Astrocyte (in vitro differentiated cells and primary cell): ENCODE measurements at regions not wholly inside any gene's neighbourhood (a gene's known extent, or its start where the extent isn't known, plus 50 kb on each side); places are given as distances from the start of the nearest gene placed in this dataset.

ENCODE experiments used
- DNase-seq: peaks from one replicate; pipeline ENCODE4 v3.0.0-alpha.2; 2010; ENCODE audit warnings: low read depth
- FAIRE-seq: peaks from 2 replicates; lab custom pipeline; 2011; peaks lifted over from hg19 to GRCh38; lab: Jason Lieb, UNC
- H2AFZ ChIP-seq: 2 replicates; pipeline ENCODE4 v1.6.0; 2012; ENCODE audit warnings: low read depth, low read length, inconsistent platforms
- H3K27ac ChIP-seq: 2 replicates; pipeline ENCODE4 v1.5.1; 2011; ENCODE audit warnings: low read depth, low read length, inconsistent platforms
- H3K27me3 ChIP-seq: 2 replicates; pipeline ENCODE4 v1.6.0; 2011; ENCODE audit warnings: low read length, inconsistent platforms; ENCODE audit not compliant: insufficient read depth
- H3K36me3 ChIP-seq: 2 replicates; pipeline ENCODE4 v1.5.1; 2011; ENCODE audit warnings: low read length, inconsistent platforms; ENCODE audit not compliant: insufficient read depth
- H3K4me1 ChIP-seq: 2 replicates; pipeline ENCODE4 v1.5.1; 2011; ENCODE audit warnings: low read length, inconsistent platforms; ENCODE audit not compliant: insufficient read depth
- H3K4me2 ChIP-seq: 2 replicates; pipeline ENCODE4 v1.6.0; 2012; ENCODE audit warnings: low read length, inconsistent platforms
- H3K4me3 ChIP-seq: 2 replicates; pipeline ENCODE4 v1.5.1; 2011; ENCODE audit warnings: low read depth, mild to moderate bottlenecking, low read length, inconsistent platforms; ENCODE audit not compliant: insufficient read depth
- H3K79me2 ChIP-seq: 2 replicates; pipeline ENCODE4 v1.6.0; 2012; ENCODE audit warnings: mild to moderate bottlenecking, low read length, inconsistent platforms; ENCODE audit not compliant: insufficient read depth
- H3K9ac ChIP-seq: 2 replicates; pipeline ENCODE4 v1.6.0; 2012; ENCODE audit warnings: mild to moderate bottlenecking, low read length, inconsistent platforms
- H3K9me3 ChIP-seq: 2 replicates; pipeline ENCODE4 v1.5.1; 2012; ENCODE audit warnings: low read depth, mild to moderate bottlenecking, low read length, inconsistent platforms; ENCODE audit not compliant: insufficient read depth
- H4K20me1 ChIP-seq: 2 replicates; pipeline ENCODE4 v1.6.0; 2012; ENCODE audit warnings: low read length, inconsistent platforms; ENCODE audit not compliant: insufficient read depth
- H3K27ac Mint-ChIP-seq: one replicate; pipeline ENCODE4 v1.8.0; 2021; ENCODE audit warnings: mild to moderate bottlenecking, mixed read lengths; ENCODE audit not compliant: unreplicated experiment
- H3K27me3 Mint-ChIP-seq: one replicate; pipeline ENCODE4 v1.8.0; 2021; ENCODE audit warnings: low read depth, mixed read lengths; ENCODE audit not compliant: unreplicated experiment
- H3K36me3 Mint-ChIP-seq: one replicate; pipeline ENCODE4 v1.8.0; 2021; ENCODE audit warnings: low read depth, mixed read lengths; ENCODE audit not compliant: unreplicated experiment
- H3K4me1 Mint-ChIP-seq: one replicate; pipeline ENCODE4 v1.8.0; 2021; ENCODE audit warnings: low read depth, mixed read lengths; ENCODE audit not compliant: unreplicated experiment
- H3K4me3 Mint-ChIP-seq: one replicate; pipeline ENCODE4 v1.8.0; 2021; ENCODE audit warnings: mild to moderate bottlenecking, moderate library complexity, mixed read lengths; ENCODE audit not compliant: unreplicated experiment
- H3K9me3 Mint-ChIP-seq: one replicate; pipeline ENCODE4 v1.8.0; 2021; ENCODE audit warnings: mild to moderate bottlenecking, mixed read lengths; ENCODE audit not compliant: unreplicated experiment
- CTCF ChIP-seq: IDR thresholded peaks from 2 replicates; pipeline ENCODE4 v1.5.1; 2011; ENCODE audit warnings: low read depth, mild to moderate bottlenecking, inconsistent platforms, low read length, moderate library complexity; ENCODE audit not compliant: insufficient read depth
- EZH2 ChIP-seq: IDR thresholded peaks from 2 replicates; pipeline ENCODE4 v1.6.1; 2012; ENCODE audit warnings: mild to moderate bottlenecking, low read length, inconsistent platforms; ENCODE audit not compliant: insufficient read depth

DNA sequence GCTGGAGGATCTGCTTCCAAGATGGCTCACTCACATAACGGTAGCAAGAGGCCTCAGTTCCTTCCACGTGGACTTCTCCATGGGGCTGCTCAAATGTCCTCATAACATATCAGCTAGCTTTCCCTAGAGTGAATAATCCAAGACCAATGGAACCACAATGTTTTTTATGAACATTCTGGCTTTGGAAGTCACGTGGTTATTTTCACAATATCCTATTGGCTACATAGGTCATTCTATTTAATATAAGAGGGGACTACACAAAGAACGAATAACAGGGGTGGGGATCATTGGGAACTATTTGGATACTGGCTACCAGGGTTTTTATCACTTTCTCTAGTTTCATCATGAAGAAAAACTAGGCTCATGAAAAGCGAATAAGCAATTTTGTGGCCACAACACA lies 81.4 kb downstream of the ZNF622 start:
- H3K79me2 ChIP-seq, result no peaks in the 10 kb centered on the region
- Mint-ChIP-seq H3K4me3 (no peak overlapping the region), H3K27me3 (peaks cover 3% of the 10 kb centered on the region), H3K9me3 (peaks cover 1% of the 10 kb centered on the region), H3K27ac (no peak overlapping the region), H3K36me3 (no peaks in the 10 kb centered on the region), H3K4me1 (no peaks in the 10 kb centered on the region)
- no peak overlapping the region for H3K9ac ChIP-seq
- H3K27me3 ChIP-seq, result no peaks in the 10 kb centered on the region
- TF ChIP-seq EZH2, result no peak
- TF ChIP-seq CTCF, result no peak
- no peaks in the 10 kb centered on the region for H4K20me1 ChIP-seq
- no peaks in the 10 kb centered on the region for H3K36me3 ChIP-seq
- H3K4me2 ChIP-seq, result no peak overlapping the region
- H3K9me3 ChIP-seq, result no peaks in the 10 kb centered on the region
- no peak overlapping the region for H3K4me3 ChIP-seq
- no peak overlapping the region for H3K27ac ChIP-seq
- no peaks in the 10 kb centered on the region for H3K4me1 ChIP-seq
- H2AFZ ChIP-seq, result no peak overlapping the region
- no peak for FAIRE-seq
- DNase-seq, result no peak

GRCh38 chr5:16383544-16384052 lies 82.0 kb downstream of the ZNF622 start:
- no peak overlapping the region for H3K4me2 ChIP-seq
- TF ChIP-seq CTCF, result no peak
- no peak for TF ChIP-seq EZH2

GRCh38 chr5:16382047-16382446 lies 83.6 kb downstream of the ZNF622 start:
- TF ChIP-seq CTCF (no peak), EZH2 (no peak)
- Histone ChIP-seq H3K36me3 (no peaks in the 10 kb centered on the region), H2AFZ (no peak overlapping the region), H3K9me3 (peaks cover 3% of the 10 kb centered on the region), H3K79me2 (no peaks in the 10 kb centered on the region), H4K20me1 (no peaks in the 10 kb centered on the region), H3K27me3 (no peaks in the 10 kb centered on the region), H3K4me1 (no peaks in the 10 kb centered on the region), H3K4me2 (no peak overlapping the region), H3K9ac (no peak overlapping the region), H3K4me3 (no peak overlapping the region), H3K27ac (no peak overlapping the region)
- Mint-ChIP-seq H3K4me1 (no peaks in the 10 kb centered on the region), H3K36me3 (no peaks in the 10 kb centered on the region), H3K27me3 (peaks cover under 1% of the 10 kb centered on the region), H3K4me3 (no peak overlapping the region), H3K9me3 (peaks cover 1% of the 10 kb centered on the region), H3K27ac (no peak overlapping the region)
- FAIRE-seq (no peak), DNase-seq (no peak)

More at GRCh38 chr5:16383544-16384052, 82.0 kb downstream of the ZNF622 start:
- Histone ChIP-seq H3K4me3 (no peak overlapping the region), H3K27me3 (no peaks in the 10 kb centered on the region), H3K9ac (no peak overlapping the region), H3K79me2 (no peaks in the 10 kb centered on the region), H2AFZ (no peak overlapping the region), H3K9me3 (peaks cover 3% of the 10 kb centered on the region), H3K27ac (no peak overlapping the region), H4K20me1 (no peaks in the 10 kb centered on the region), H3K36me3 (no peaks in the 10 kb centered on the region), H3K4me1 (no peaks in the 10 kb centered on the region)
- H3K4me1 Mint-ChIP-seq, result no peaks in the 10 kb centered on the region
- DNase-seq, result no peak
- H3K36me3 Mint-ChIP-seq, result no peaks in the 10 kb centered on the region
- peaks cover 3% of the 10 kb centered on the region for H3K27me3 Mint-ChIP-seq
- H3K27ac Mint-ChIP-seq, result no peak overlapping the region
- H3K9me3 Mint-ChIP-seq, result peaks cover 1% of the 10 kb centered on the region
- H3K4me3 Mint-ChIP-seq, result no peak overlapping the region
- FAIRE-seq, result no peak
